ENCODE measurements at regions not wholly inside any gene's neighbourhood (a gene's known extent, or its start where the extent isn't known, plus 50 kb on each side); places are given as distances from the start of the nearest gene placed in this dataset.

GRCh38 chr2:65545837-65546805 lies 113.7 kb upstream of the SPRED2 start:
- H3K4me1 ChIP-seq (ENCODE audit: control insufficient read depth, insufficient read depth, low read length), result no peaks in the 10 kb centered on the region
- no TSS peak for BruUV-seq (replicated peaks)
- CTCF ChIA-PET, result no interaction called here
- H3K36me3 ChIP-seq (ENCODE audit: control insufficient read depth, insufficient read depth, low read length), result no peaks in the 10 kb centered on the region
- no peak for TF ChIP-seq CTCF (IDR thresholded peaks at IDR 0.05)
- TF ChIP-seq TCF7L2 (IDR thresholded peaks at IDR 0.05; ENCODE audit: low read depth, low read length), result no peak
- TF ChIP-seq POLR2AphosphoS5 (IDR thresholded peaks at IDR 0.05; ENCODE audit: low read depth, low read length), result no peak
- TF ChIP-seq SIN3A (IDR thresholded peaks at IDR 0.05; ENCODE audit: borderline replicate concordance, insufficient read depth, low read depth, low read length), result no peak
- no peak for TF ChIP-seq REST (IDR thresholded peaks at IDR 0.05; ENCODE audit: insufficient read depth in 1 of 2, low read depth in 2 of 2, low read length in 1 of 2)
- DNase-seq (ENCODE audit: low read depth, low spot score) (peak; percentile 56), ATAC-seq (peak; percentile 80)
- H3K27ac ChIP-seq (ENCODE audit: low read length), result no peak overlapping the region
- intact Hi-C loops (cut with micrococcal nuclease; ENCODE audit: unreplicated experiment) (no loop called here), in situ Hi-C loops (cut with HindIII; ENCODE audit: low pct_unique_long_range_greater_than_20kb, low sequenced_read_pairs) (no loop called here)
- no peak overlapping the region for H3K4me3 ChIP-seq (ENCODE audit: low read depth in 2 of 2, low read length in 2 of 2)
- no peaks in the 10 kb centered on the region for H3K9me3 ChIP-seq (ENCODE audit: control insufficient read depth, insufficient read depth, low read depth, low read length)
- POLR2A ChIA-PET, result no interaction called here
- H3K27me3 ChIP-seq (ENCODE audit: control insufficient read depth, insufficient read depth, low read length), result no peaks in the 10 kb centered on the region

GRCh38 chr2:65541773-65542172 lies 109.4 kb upstream of the SPRED2 start:
- DNase-seq (ENCODE audit: low read depth, low spot score) (no peak), ATAC-seq (no peak)
- Histone ChIP-seq H3K4me3 (ENCODE audit: low read depth in 2 of 2, low read length in 2 of 2) (no peak overlapping the region), H3K36me3 (ENCODE audit: control insufficient read depth, insufficient read depth, low read length) (no peaks in the 10 kb centered on the region), H3K4me1 (ENCODE audit: control insufficient read depth, insufficient read depth, low read length) (no peaks in the 10 kb centered on the region), H3K9me3 (ENCODE audit: control insufficient read depth, insufficient read depth, low read depth, low read length) (no peaks in the 10 kb centered on the region), H3K27ac (ENCODE audit: low read length) (no peak overlapping the region), H3K27me3 (ENCODE audit: control insufficient read depth, insufficient read depth, low read length) (no peaks in the 10 kb centered on the region)
- ChIA-PET CTCF (no interaction called here), POLR2A (no interaction called here)
- intact Hi-C loops (cut with micrococcal nuclease; ENCODE audit: unreplicated experiment) (no loop called here), in situ Hi-C loops (cut with HindIII; ENCODE audit: low pct_unique_long_range_greater_than_20kb, low sequenced_read_pairs) (no loop called here)
- no TSS peak for BruUV-seq (replicated peaks)
- no peak for TF ChIP-seq SIN3A (IDR thresholded peaks at IDR 0.05; ENCODE audit: borderline replicate concordance, insufficient read depth, low read depth, low read length)
- TF ChIP-seq TCF7L2 (IDR thresholded peaks at IDR 0.05; ENCODE audit: low read depth, low read length), result no peak
- no peak for TF ChIP-seq POLR2AphosphoS5 (IDR thresholded peaks at IDR 0.05; ENCODE audit: low read depth, low read length)
- TF ChIP-seq REST (IDR thresholded peaks at IDR 0.05; ENCODE audit: insufficient read depth in 1 of 2, low read depth in 2 of 2, low read length in 1 of 2), result no peak
- no peak for TF ChIP-seq CTCF (IDR thresholded peaks at IDR 0.05)

Data from Panc1 (cell line).